ENCODE measurements at regions not wholly inside any gene's neighbourhood (a gene's known extent, or its start where the extent isn't known, plus 50 kb on each side); places are given as distances from the start of the nearest gene placed in this dataset.

DNA sequence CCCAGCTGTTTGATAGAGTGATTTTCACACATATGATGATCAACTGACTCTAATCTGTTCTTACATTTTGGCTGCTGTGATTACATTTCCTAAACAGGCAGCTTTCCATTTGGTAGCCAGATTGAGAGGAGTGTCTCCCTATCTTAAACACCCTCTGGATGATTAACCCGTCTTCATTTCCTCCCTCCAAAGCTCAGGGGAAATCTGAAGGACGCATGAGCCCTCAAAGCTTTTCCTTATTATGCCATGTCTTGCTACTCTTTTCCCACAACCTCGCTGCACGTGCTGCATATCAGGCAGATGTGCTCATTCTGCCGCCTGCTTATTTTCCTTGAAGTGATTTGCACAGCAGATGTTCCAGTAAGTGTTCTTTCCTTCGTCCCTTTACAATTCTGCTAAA lies 837.4 kb downstream of the LRRTM4 start:
- Histone ChIP-seq H3K36me3 (ENCODE audit: control insufficient read depth in 1 of 2, insufficient read depth in 2 of 2, low read length in 2 of 2) (no peaks in the 10 kb centered on the region), H3K4me1 (ENCODE audit: control insufficient read depth in 1 of 2, insufficient read depth in 2 of 2, low read length in 2 of 2) (no peaks in the 10 kb centered on the region), H2AFZ (ENCODE audit: low read depth, low read length, poor library complexity, severe bottlenecking) (no peak overlapping the region), H4K20me1 (ENCODE audit: insufficient read depth) (no peaks in the 10 kb centered on the region), H3K4me3 (replicated peaks in 1 of 2; ENCODE audit: low read depth in 1 of 2, low read length in 2 of 2) (no peak overlapping the region), H3K9ac (ENCODE audit: low read length) (no peak overlapping the region), H3K27ac (ENCODE audit: low read depth, low read length) (no peak overlapping the region), H3K27me3 (ENCODE audit: insufficient read depth, low read length) (no peaks in the 10 kb centered on the region), H3K9me3 (ENCODE audit: control insufficient read depth in 1 of 2, insufficient read depth in 1 of 2, low read depth in 1 of 2, low read length in 2 of 2) (peaks cover 4 to 11% of the 10 kb centered on the region in 2 experiments; a peak in 2 of 4 replicates), H3K79me2 (ENCODE audit: insufficient read depth, low read length) (no peaks in the 10 kb centered on the region), H3K4me2 (ENCODE audit: low read length) (no peak overlapping the region), H3K9me2 (ENCODE audit: insufficient read depth) (no peaks in the 10 kb centered on the region)
- no peak for ATAC-seq
- DNase-seq (ENCODE audit: low read depth, low spot score): no peak
- TF ChIP-seq POLR2AphosphoS5 (IDR thresholded peaks at IDR 0.05; ENCODE audit: low read depth, low read length): no peak
- TF ChIP-seq FOSL1 (IDR thresholded peaks at IDR 0.05; ENCODE audit: low read depth): no peak
- no peak for TF ChIP-seq CEBPB (IDR thresholded peaks at IDR 0.05; ENCODE audit: low read depth)
- TF ChIP-seq EGR1 (IDR thresholded peaks at IDR 0.05; ENCODE audit: low read depth): no peak
- TF ChIP-seq SIN3A (IDR thresholded peaks at IDR 0.05; ENCODE audit: low read depth): no peak
- no peak for TF ChIP-seq EZH2phosphoT487 (IDR thresholded peaks at IDR 0.05; ENCODE audit: borderline replicate concordance)
- TF ChIP-seq JUND (IDR thresholded peaks at IDR 0.05): no peak
- no peak for TF ChIP-seq YY1 (IDR thresholded peaks at IDR 0.05; ENCODE audit: extremely low read depth, insufficient replicate concordance, low read depth, low read length)
- TF ChIP-seq SP1 (IDR thresholded peaks at IDR 0.05; ENCODE audit: low read depth): no peak
- TF ChIP-seq SRF (IDR thresholded peaks at IDR 0.05; ENCODE audit: low read depth): no peak
- TF ChIP-seq TCF7L2 (IDR thresholded peaks at IDR 0.05; ENCODE audit: borderline replicate concordance, extremely low read depth, insufficient read depth, insufficient read length): no peak
- TF ChIP-seq CBX3 (IDR thresholded peaks at IDR 0.05; ENCODE audit: low read depth): no peak
- no peak for TF ChIP-seq RAD21 (IDR thresholded peaks at IDR 0.05; ENCODE audit: low read depth)
- no peak for TF ChIP-seq ZNF274 (IDR thresholded peaks at IDR 0.05; ENCODE audit: low read depth, low read length)
- no peak for TF ChIP-seq ZBTB33 (IDR thresholded peaks at IDR 0.05; ENCODE audit: extremely low read depth, insufficient replicate concordance, low read length)
- no peak for TF ChIP-seq EZH2 (IDR thresholded peaks at IDR 0.05)
- TF ChIP-seq, protein P1, sequence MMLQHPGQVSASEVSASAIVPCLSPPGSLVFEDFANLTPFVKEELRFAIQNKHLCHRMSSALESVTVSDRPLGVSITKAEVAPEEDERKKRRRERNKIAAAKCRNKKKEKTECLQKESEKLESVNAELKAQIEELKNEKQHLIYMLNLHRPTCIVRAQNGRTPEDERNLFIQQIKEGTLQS (IDR thresholded peaks at IDR 0.05): no peak
- CTCF ChIA-PET: no interaction called here
- POLR2A ChIA-PET: no interaction called here
- no TSS peak for BruUV-seq (replicated peaks)
- intact Hi-C loops (cut with micrococcal nuclease): no loop called here
- RAD21 ChIA-PET (ENCODE audit: low non-redundant PET in 1 of 2, low total read pairs in 2 of 2, uncharacterized antibody in 2 of 2, unreplicated experiment in 2 of 2): no interaction called here
